ENCODE measurements at regions not wholly inside any gene's neighbourhood (a gene's known extent, or its start where the extent isn't known, plus 50 kb on each side); places are given as distances from the start of the nearest gene placed in this dataset.

- TF ChIP-seq CTCF (optimal IDR thresholded peaks at IDR 0.05 in 1 of 3, IDR thresholded peaks at IDR 0.05 in 1 of 3, conservative IDR thresholded peaks at IDR 0.05 in 1 of 3; ENCODE audit: extremely low read depth in 1 of 3, insufficient read depth in 2 of 3, low read length in 3 of 3), result no peak
- TF ChIP-seq EZH2 (IDR thresholded peaks at IDR 0.05; ENCODE audit: low read length), result no peak
Measured at GRCh38 chr5:96492459-96493047, 59.5 kb upstream of the PCSK1 start.

Data from keratinocyte (primary cell).